SK-N-SH (cell line): ENCODE measurements at regions not wholly inside any gene's neighbourhood (a gene's known extent, or its start where the extent isn't known, plus 50 kb on each side); places are given as distances from the start of the nearest gene placed in this dataset.

Experiments
- CTCF ChIA-PET: fragments of 300-600, 350-600 bp; formaldehyde crosslinking; extraction: SDS; loops from one replicate; lab custom pipeline; 2021; lab: Yijun Ruan, JAX
- POLR2A ChIA-PET: fragments of 350-600 bp; sonication (Branson Sonifier 250); formaldehyde crosslinking; extraction: SDS; loops from one replicate; lab custom pipeline; 2020; ENCODE audit warnings: antibody characterized with exemption, inconsistent platforms; lab: Yijun Ruan, JAX
- DNase-seq: peaks from one replicate; pipeline ENCODE4 v3.0.0; 2012
- H2AFZ ChIP-seq: fragments of 200-600 bp; sonication (generic); 2 replicates; pipeline ENCODE4 v1.8.1; 2016; ENCODE audit warnings: antibody characterized with exemption, mild to moderate bottlenecking, low read depth
- H3F3A ChIP-seq: fragments of 200-600 bp; sonication (generic); replicated peaks from 2 replicates; pipeline ENCODE3; 2016; ENCODE audit warnings: antibody characterized with exemption, mild to moderate bottlenecking; ENCODE audit not compliant: insufficient read depth
- H3K27ac ChIP-seq, 2 experiments: fragments of 200-500 bp in 1 of 2; fragments of 200-600 bp in 1 of 2; sonication (Bioruptor generic) in 1 of 2; sonication (generic), shearing (Covaris generic) in 1 of 2; 2 replicates each; pipeline versions ENCODE4 v1.5.1 to v1.6.1; 2014 to 2016; ENCODE audit warnings: low read depth in 2 of 2, inconsistent platforms in 1 of 2, low read length in 1 of 2, mild to moderate bottlenecking in 1 of 2, mixed read lengths in 1 of 2
- H3K27me3 ChIP-seq: fragments of 200-600 bp; sonication (generic), shearing (Covaris generic); 2 replicates; pipeline ENCODE4 v1.6.1; 2016; ENCODE audit warnings: mixed run types; ENCODE audit not compliant: insufficient read depth
- H3K36me3 ChIP-seq, 2 experiments: fragments of 200-500 bp in 1 of 2; fragments of 200-600 bp in 1 of 2; sonication (Bioruptor generic) in 1 of 2; sonication (generic) in 1 of 2; replicated peaks in 1 of 2; 2 replicates each; pipeline versions ENCODE3 to v1.5.1; 2014 to 2016; ENCODE audit warnings: low read length in 1 of 2, mild to moderate bottlenecking in 1 of 2; ENCODE audit not compliant: insufficient read depth in 2 of 2, control insufficient read depth in 1 of 2
- H3K4me1 ChIP-seq, 2 experiments: fragments of 200-500 bp in 1 of 2; fragments of 200-600 bp in 1 of 2; sonication (Bioruptor generic) in 1 of 2; sonication (generic), shearing (Covaris generic) in 1 of 2; 2 replicates each; pipeline versions ENCODE4 v1.5.1 to v1.6.1; 2014 to 2016; ENCODE audit warnings: low read depth in 1 of 2, low read length in 1 of 2, mixed run types in 1 of 2; ENCODE audit not compliant: insufficient read depth in 2 of 2, control insufficient read depth in 1 of 2
- H3K4me2 ChIP-seq: fragments of 200-600 bp; sonication (generic), shearing (Covaris generic); 2 replicates; pipeline ENCODE4 v1.6.1; 2017; ENCODE audit warnings: mixed run types
- H3K4me3 ChIP-seq, 2 experiments: fragments of 200-500 bp in 1 of 2; fragments of 200-600 bp in 1 of 2; sonication (Bioruptor generic) in 1 of 2; sonication (generic), shearing (Covaris generic) in 1 of 2; 2 replicates each; pipeline versions ENCODE4 v1.5.1 to v1.8.1; 2014 to 2016; ENCODE audit warnings: low read depth in 2 of 2, inconsistent platforms in 1 of 2, low read length in 1 of 2, mild to moderate bottlenecking in 1 of 2, mixed read lengths in 1 of 2, moderate library complexity in 1 of 2
- H3K79me2 ChIP-seq: fragments of 200-600 bp; sonication (generic); 2 replicates; pipeline ENCODE4 v1.8.1; 2017; ENCODE audit warnings: mild to moderate bottlenecking; ENCODE audit not compliant: insufficient read depth
- H3K9ac ChIP-seq: fragments of 200-600 bp; sonication (generic); 2 replicates; pipeline ENCODE4 v1.6.1; 2017; ENCODE audit warnings: mixed run types
- H3K9me2 ChIP-seq: fragments of 200-600 bp; sonication (generic); 2 replicates; pipeline ENCODE4 v1.6.1; 2017; ENCODE audit warnings: mixed run types
- H3K9me3 ChIP-seq: fragments of 200-600 bp; sonication (generic); 2 replicates; pipeline ENCODE4 v1.6.1; 2017; ENCODE audit warnings: mixed run types, mild to moderate bottlenecking, moderate library complexity
- H4K20me1 ChIP-seq: fragments of 200-600 bp; sonication (generic); 2 replicates; pipeline ENCODE4 v1.6.1; 2017; ENCODE audit warnings: mild to moderate bottlenecking, mixed run types; ENCODE audit not compliant: insufficient read depth
- ELF1 ChIP-seq: IDR thresholded peaks from 2 replicates; pipeline ENCODE4 v1.4.0; 2012
- EZH2phosphoT487 ChIP-seq: fragments of 200-600 bp; sonication (generic); IDR thresholded peaks from 2 replicates; pipeline ENCODE4 v1.6.1; 2017; ENCODE audit warnings: low read depth, mixed run types, mild to moderate bottlenecking, antibody characterized with exemption, moderate library complexity, borderline replicate concordance
- FOSL2 ChIP-seq: IDR thresholded peaks from 2 replicates; pipeline ENCODE4 v1.4.0; 2012; ENCODE audit warnings: low read depth, mild to moderate bottlenecking, moderate library complexity, borderline replicate concordance
- FOXM1 ChIP-seq: IDR thresholded peaks from 2 replicates; pipeline ENCODE4 v1.4.0; 2012; ENCODE audit warnings: low read depth, mild to moderate bottlenecking
- GABPA ChIP-seq: IDR thresholded peaks from 2 replicates; pipeline ENCODE4 v1.4.0; 2012; ENCODE audit warnings: low read depth, mild to moderate bottlenecking
- GATA2 ChIP-seq: sonication (generic); formaldehyde crosslinking; IDR thresholded peaks from 2 replicates; pipeline ENCODE4 v1.5.0; 2020; ENCODE audit warnings: mild to moderate bottlenecking, missing genetic modification reagents
- MAX ChIP-seq: IDR thresholded peaks from 2 replicates; pipeline ENCODE4 v1.4.0; 2012; ENCODE audit warnings: low read depth
- MEF2A ChIP-seq: IDR thresholded peaks from 2 replicates; pipeline ENCODE4 v1.4.0; 2012; ENCODE audit warnings: low read depth, borderline replicate concordance
- MXI1 ChIP-seq: IDR thresholded peaks from 2 replicates; pipeline ENCODE4 v1.6.1; 2012; ENCODE audit warnings: mild to moderate bottlenecking, low read depth, low read length, improper control_type of control experiment
- NRF1 ChIP-seq: IDR thresholded peaks from 2 replicates; pipeline ENCODE4 v1.6.1; 2012; ENCODE audit warnings: low read depth, mild to moderate bottlenecking, low read length
- RAD21 ChIP-seq: IDR thresholded peaks from 2 replicates; pipeline ENCODE4 v1.6.1; 2012; ENCODE audit warnings: mild to moderate bottlenecking, low read length
- RCOR1 ChIP-seq: fragments of 150-350 bp; IDR thresholded peaks from 2 replicates; pipeline ENCODE4 v1.6.1; 2017; ENCODE audit warnings: antibody characterized with exemption, low read length
- REST ChIP-seq: IDR thresholded peaks from 2 replicates; pipeline ENCODE4 v1.6.1; 2012; ENCODE audit warnings: mild to moderate bottlenecking, low read depth, low read length, moderate library complexity
- RXRA ChIP-seq: IDR thresholded peaks from 2 replicates; pipeline ENCODE4 v1.4.0; 2012; ENCODE audit warnings: low read depth, mild to moderate bottlenecking, borderline replicate concordance
- SMC3 ChIP-seq: IDR thresholded peaks from 2 replicates; pipeline ENCODE4 v1.6.1; 2012; ENCODE audit warnings: low read depth, low read length, improper control_type of control experiment
- TCF12 ChIP-seq: IDR thresholded peaks from 2 replicates; pipeline ENCODE4 v1.4.0; 2012
- TEAD4 ChIP-seq: IDR thresholded peaks from 2 replicates; pipeline ENCODE4 v1.4.0; 2012; ENCODE audit warnings: mild to moderate bottlenecking, borderline replicate concordance; ENCODE audit not compliant: insufficient read depth
- YY1 ChIP-seq: IDR thresholded peaks from 2 replicates; pipeline ENCODE4 v1.4.0; 2012; ENCODE audit warnings: low read depth, mild to moderate bottlenecking
- ZBTB33 ChIP-seq: IDR thresholded peaks from 2 replicates; pipeline ENCODE4 v1.4.0; 2012; ENCODE audit warnings: low read depth, borderline replicate concordance
- WGBS: methylation state at CpG from one replicate; pipeline ENCODE4 v1.1.6; 2017; ENCODE audit warnings: low lambda C conversion rate; 5-methylcytosine and 5-hydroxymethylcytosine counted together
- TF ChIP-seq, protein P1 (sequence below): IDR thresholded peaks from 2 replicates; pipeline ENCODE4 v1.4.0; 2012; ENCODE audit warnings: low read depth, borderline replicate concordance
- TF ChIP-seq, protein P2 (sequence below): fragments of 150-350 bp; IDR thresholded peaks from 2 replicates; pipeline ENCODE4 v1.6.1; 2016; ENCODE audit warnings: mild to moderate bottlenecking, low read depth, low read length

DNA sequence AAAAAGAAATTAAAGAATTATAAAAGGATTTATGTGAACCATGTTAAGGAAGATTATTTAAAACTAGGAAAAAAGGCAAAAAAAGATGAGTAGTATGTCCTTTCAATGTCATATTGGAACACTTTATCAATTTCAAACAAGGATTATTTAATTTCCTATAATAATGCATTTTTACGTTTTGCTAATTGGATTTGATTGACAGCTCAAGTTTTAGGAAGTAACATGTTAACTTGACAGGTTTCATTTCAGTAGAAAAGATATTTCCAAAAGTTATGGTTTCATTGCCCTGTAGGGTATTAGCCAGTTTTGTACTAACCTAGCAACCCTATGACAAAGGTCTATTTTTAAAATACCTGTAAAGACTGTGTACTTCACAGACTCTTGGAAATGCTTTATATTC is 379.6 kb upstream of the ZFP42 start (continued):
- TF ChIP-seq REST (no peak), FOSL2 (no peak)
- TF ChIP-seq, protein P1, sequence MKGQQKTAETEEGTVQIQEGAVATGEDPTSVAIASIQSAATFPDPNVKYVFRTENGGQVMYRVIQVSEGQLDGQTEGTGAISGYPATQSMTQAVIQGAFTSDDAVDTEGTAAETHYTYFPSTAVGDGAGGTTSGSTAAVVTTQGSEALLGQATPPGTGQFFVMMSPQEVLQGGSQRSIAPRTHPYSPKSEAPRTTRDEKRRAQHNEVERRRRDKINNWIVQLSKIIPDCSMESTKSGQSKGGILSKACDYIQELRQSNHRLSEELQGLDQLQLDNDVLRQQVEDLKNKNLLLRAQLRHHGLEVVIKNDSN = no peak

DNA sequence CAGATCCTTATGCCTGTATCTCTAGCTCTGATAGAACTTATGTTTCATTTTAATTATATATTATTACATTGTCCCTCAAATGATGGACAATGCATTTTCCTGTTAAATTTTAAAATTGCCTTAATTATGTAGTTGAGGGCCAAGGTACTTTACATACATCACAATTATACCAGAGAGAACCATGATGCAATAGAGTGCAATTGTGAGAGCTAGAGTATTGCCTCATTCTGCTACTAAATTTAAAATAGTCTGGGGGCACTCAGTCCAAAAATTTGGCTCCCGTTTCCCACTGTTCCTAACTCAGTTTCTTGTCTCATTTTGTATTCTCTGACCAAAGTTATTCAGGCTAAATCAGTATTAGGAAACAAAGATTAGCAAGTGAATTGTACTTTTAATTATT is 378.5 kb upstream of the ZFP42 start:
- DNase-seq = no peak
- H4K20me1 ChIP-seq = no peaks in the 10 kb centered on the region

More for the DNA sequence above, 378.5 kb upstream of the ZFP42 start:
- no peak for TF ChIP-seq ELF1
- TF ChIP-seq RXRA = no peak
- TF ChIP-seq EZH2phosphoT487 = no peak
- no peak for TF ChIP-seq TEAD4
- no peak for TF ChIP-seq FOSL2
- TF ChIP-seq ZBTB33 = no peak
- TF ChIP-seq RAD21 = no peak
- no peak for TF ChIP-seq TCF12
- TF ChIP-seq, protein P2, sequence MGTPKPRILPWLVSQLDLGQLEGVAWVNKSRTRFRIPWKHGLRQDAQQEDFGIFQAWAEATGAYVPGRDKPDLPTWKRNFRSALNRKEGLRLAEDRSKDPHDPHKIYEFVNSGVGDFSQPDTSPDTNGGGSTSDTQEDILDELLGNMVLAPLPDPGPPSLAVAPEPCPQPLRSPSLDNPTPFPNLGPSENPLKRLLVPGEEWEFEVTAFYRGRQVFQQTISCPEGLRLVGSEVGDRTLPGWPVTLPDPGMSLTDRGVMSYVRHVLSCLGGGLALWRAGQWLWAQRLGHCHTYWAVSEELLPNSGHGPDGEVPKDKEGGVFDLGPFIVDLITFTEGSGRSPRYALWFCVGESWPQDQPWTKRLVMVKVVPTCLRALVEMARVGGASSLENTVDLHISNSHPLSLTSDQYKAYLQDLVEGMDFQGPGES = no peak
- no peak for TF ChIP-seq NRF1
- no peak for TF ChIP-seq SMC3
- no peak for TF ChIP-seq YY1
- TF ChIP-seq, protein P1 = no peak
- TF ChIP-seq MXI1 = no peak
- TF ChIP-seq MAX = no peak
- no peak for TF ChIP-seq MEF2A
- no peak for TF ChIP-seq GABPA
- TF ChIP-seq RCOR1 = no peak
- no peak for TF ChIP-seq FOXM1
- TF ChIP-seq GATA2 (CRISPR knock-in tag) = no peak
- H3K4me1 ChIP-seq = peaks cover 0 to 22% of the 10 kb centered on the region in 2 experiments; a peak in 1 of 4 replicates
- no peak overlapping the region for H3K27ac ChIP-seq
- no peaks in the 10 kb centered on the region for H3K36me3 ChIP-seq
- ChIA-PET CTCF (interaction anchor here (1.3 to 1.6 kb wide), 2 partner anchors 9 to 11 kb away, joined by 6 to 9 read pairs; no protein-coding TSS in a partner anchor), POLR2A (no interaction called here)
- H3K9me2 ChIP-seq = no peaks in the 10 kb centered on the region
- H3K4me3 ChIP-seq = no peak overlapping the region
- WGBS = 31% methylated on average over 1 of the region's 1 CpG
- H3K27me3 ChIP-seq = no peaks in the 10 kb centered on the region
- H3K9me3 ChIP-seq = no peaks in the 10 kb centered on the region
- H3K79me2 ChIP-seq = no peaks in the 10 kb centered on the region
- no peak overlapping the region for H3K9ac ChIP-seq
- no peaks in the 10 kb centered on the region for H3F3A ChIP-seq
- H2AFZ ChIP-seq = no peak overlapping the region
- no peak overlapping the region for H3K4me2 ChIP-seq
